Stimulated activated CD8-positive, alpha-beta memory T cell treated with anti-CD3 and anti-CD28 coated beads, Interleukin-7, amount 100 ng/mL, for 1 hour (primary cell): ENCODE measurements at regions not wholly inside any gene's neighbourhood (a gene's known extent, or its start where the extent isn't known, plus 50 kb on each side); places are given as distances from the start of the nearest gene placed in this dataset.
"Not testable (repeated sequence)": the region's sequence is repeated elsewhere in the genome, so short reads cannot be mapped to it uniquely, and the experiment has no call there.

Experiments used
- DNase-seq, 2 donors: peaks; one replicate each; pipeline ENCODE4 v3.0.0-alpha.2; 2020; ENCODE audit warnings: low read depth in 2 of 2

DNA sequence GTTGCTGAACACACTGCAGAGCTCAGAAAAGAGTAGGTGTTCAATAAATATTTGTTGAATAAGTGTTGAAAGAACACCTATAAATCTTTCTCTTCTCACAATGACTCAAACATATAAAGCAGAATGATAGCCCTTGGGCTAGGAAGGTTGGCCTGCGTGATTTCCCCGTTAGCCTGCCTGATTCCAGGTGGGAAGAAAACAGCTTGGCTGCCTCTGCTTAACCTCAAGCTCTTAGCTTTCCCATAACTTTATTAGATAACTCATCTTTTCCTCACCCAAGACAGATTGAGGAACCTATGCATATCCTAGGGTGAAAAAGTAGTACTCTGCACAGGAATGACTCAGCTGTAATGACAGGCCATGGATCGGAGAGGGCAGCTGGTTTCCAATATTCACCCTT lies 300.3 kb upstream of the ID4 start:
- no peak for DNase-seq

GRCh38 chr6:19538096-19538495 lies 299.1 kb upstream of the ID4 start:
- no peak for DNase-seq

DNA sequence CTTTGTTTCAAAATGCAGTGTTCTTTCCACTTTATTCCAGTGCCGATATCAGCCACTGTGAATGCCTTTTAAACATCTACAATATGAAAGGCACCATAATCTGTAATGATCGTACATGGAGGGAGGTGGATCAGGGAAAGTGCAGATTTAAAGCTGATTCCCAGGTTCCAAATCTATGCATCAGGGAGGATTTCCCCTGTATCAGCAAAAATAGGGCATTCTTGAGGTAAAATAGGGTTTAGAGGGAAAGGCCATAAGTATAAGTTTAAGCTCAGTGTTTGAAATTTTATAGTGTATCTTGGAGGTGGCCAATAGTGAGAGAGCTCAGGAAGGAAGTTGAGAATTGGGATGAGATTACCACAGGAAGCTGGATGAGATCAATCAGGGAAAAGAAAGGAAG lies 289.7 kb upstream of the ID4 start:
- no peak for DNase-seq

GRCh38 chr6:19549109-19549508 lies 288.1 kb upstream of the ID4 start:
- no peak for DNase-seq

GRCh38 chr6:19550380-19550779 lies 286.8 kb upstream of the ID4 start:
- DNase-seq = no peak

GRCh38 chr6:19551611-19552010 lies 285.6 kb upstream of the ID4 start:
- DNase-seq = no peak

- DNase-seq = no peak
Observed at GRCh38 chr6:19552076-19552475, 285.1 kb upstream of the ID4 start.

GRCh38 chr6:19552588-19552987 lies 284.6 kb upstream of the ID4 start:
- no peak for DNase-seq

DNA sequence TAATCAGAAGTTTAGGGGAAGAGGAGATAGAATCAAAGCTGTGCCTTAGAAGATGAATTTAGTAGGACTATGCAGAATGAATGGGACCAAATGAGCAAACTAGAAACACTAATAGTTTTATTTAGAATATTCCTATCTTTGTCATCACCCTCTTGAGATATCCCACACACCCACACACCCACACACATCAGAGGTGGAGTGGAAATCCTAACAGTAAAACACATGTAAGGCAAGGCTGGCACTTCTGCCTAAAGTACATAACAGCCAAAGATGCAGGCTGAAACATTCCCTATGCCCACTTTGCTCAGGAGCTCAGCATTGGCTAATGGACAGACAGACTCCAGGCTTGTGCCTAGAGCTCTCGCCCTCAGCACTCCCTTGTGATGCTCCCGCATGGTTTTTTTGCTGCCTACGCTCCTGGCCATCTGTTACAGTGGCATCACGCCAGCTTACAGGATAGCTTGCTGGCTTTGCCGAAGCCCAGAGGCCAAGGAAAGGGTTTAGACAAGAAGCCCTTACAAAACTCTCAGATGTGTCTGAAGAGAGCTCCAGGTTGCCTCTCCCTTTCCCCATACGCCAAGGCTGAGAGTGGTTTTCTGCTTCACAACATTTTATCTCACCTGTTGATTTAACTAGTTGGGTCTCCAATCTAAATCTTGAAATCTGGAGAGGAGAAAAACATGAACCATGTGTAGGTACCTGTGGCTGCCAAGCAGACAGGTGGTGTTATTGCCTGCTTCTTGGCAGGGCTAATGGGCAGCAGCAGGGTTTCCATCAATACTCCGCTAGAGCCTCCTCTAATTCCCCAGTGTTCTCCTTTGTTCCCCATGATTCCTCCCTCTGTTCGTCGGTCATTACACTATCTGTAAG lies 282.6 kb upstream of the ID4 start:
- no peak for DNase-seq

- DNase-seq = no peak
Observed at GRCh38 chr6:19557191-19557590, 280.0 kb upstream of the ID4 start.

DNA sequence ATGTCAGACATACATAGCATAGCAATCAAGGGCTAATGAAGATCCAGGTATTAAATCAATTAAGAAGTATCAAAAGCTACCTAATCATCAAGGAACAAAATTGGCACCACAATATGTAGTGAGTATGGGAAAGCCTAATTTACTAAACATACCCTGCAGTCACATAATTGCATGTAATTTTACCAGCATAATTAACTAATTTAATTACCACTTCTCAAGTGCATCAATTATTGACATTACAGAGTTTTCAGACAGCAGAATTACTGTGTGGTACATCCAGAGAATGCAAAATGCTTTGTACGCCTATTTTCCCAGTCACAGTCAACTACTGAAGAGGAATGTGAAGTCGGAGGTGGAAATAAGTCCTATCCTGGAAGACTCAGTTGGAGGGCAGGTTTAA lies 279.0 kb upstream of the ID4 start:
- no peak for DNase-seq

DNA sequence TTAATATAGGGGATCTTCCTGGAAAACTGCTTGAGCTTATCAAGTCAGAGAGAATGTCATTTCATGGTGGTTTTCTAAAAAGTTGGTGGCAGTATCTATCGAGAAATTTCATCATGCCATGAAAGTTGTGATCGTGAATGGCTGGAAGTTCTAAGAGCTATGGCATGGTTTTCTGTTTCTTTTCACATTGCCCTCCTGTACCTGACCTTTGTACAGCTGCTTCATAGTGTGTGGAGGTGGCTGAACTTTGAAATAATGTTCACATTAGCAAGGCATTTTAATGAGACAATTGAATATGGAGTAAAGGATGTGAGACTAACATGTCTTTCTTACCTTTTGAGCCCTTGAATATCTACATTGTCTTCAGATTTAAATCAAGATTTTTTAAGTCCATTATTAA lies 278.2 kb upstream of the ID4 start:
- no peak for DNase-seq

- DNase-seq = no peak
Observed at GRCh38 chr6:19562468-19562867, 274.7 kb upstream of the ID4 start.

DNA sequence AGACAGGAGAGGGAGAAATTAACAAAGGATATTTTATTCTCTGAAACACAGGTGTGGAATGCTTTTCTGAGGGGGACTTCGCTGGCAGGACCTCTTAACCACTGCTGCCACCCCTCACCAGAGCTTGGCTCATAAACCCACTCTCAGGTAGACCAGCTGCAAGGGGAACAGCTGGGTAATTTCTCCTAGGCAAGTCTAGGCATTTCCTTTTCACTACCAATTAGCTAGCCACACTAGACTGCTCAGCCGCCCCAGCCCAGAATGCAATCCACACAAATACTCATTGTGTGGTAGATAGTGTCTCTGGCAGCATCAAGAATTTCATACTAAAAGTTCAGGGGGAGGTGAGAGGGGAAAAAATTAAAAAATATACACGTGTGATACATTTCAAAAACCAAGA lies 267.6 kb upstream of the ID4 start:
- no peak for DNase-seq

DNA sequence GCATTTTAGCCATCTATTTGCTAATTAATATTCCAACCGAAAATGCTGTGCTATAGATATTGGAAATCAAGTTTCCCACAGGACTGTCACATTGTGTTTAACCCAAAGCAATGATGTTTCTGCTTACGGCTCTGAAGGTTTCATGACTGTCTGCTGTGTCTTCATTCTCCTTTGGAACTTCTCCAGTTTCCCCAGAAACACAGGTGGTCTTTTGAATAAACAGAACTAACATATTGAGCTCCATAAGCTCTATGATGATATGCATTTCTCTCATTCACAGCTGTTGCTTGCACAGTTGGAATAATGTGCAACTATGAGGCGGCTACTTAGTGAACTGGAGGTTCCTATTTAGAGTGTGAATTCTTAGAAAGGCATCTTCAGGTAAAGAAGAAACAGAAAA lies 266.0 kb upstream of the ID4 start:
- DNase-seq = no peak

DNA sequence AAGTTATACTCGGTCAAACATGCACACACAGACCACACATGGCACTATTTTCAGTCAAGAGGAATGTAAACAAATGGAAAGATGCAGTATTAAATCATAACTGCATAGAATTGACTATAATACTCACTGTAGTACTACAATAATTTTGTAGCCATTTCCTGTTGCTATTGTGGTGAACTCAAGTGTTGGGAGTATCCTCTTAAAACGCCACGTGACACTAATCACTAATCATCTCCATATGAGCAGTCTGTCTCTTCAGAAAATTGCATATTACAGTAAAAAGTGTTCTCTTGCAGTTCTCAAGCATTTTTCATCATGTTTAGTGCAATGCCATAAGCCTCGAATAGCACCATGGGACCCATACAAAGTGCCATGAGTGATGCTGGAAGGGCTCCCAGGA lies 258.7 kb upstream of the ID4 start:
- DNase-seq = no peak

- DNase-seq = not testable (repeated sequence)
Observed at GRCh38 chr6:19584207-19584606, 253.0 kb upstream of the ID4 start.

GRCh38 chr6:19587238-19587942 lies 249.8 kb upstream of the ID4 start:
- DNase-seq = no peak

GRCh38 chr6:19590501-19591131 lies 246.6 kb upstream of the ID4 start:
- no peak for DNase-seq

- DNase-seq = no peak
Observed at GRCh38 chr6:19597809-19598320, 239.3 kb upstream of the ID4 start.

DNA sequence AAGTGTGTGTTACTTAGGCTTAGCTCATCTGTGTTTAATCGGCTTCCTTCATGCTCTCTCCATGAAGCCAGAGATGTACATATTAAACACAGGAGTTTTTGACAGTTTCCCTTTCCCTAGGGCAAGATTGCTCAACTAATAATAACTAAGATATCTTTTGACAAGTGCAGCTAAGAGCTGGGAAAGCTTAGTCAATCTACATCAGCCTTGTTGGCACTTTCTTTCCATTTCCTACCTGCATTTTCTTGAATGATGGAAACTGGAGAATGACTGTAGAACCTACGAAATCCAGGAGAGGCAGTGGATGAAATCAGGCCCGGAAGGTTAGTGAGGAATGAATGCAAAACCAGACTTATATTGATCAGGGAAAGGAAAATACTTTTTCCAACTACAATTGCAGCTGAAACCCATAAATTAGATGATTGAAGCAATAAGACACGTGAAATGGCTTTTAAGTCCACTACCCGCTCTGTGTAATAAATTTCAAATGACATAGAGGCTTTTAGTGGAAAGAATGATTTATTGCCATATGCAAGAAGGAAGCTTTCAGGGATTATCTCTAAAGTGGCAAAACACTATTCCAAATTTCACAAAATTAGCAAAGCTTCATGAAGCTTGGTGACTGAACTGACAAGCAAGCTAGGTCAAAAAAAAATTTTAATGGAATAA lies 237.2 kb upstream of the ID4 start:
- DNase-seq = no peak

DNA sequence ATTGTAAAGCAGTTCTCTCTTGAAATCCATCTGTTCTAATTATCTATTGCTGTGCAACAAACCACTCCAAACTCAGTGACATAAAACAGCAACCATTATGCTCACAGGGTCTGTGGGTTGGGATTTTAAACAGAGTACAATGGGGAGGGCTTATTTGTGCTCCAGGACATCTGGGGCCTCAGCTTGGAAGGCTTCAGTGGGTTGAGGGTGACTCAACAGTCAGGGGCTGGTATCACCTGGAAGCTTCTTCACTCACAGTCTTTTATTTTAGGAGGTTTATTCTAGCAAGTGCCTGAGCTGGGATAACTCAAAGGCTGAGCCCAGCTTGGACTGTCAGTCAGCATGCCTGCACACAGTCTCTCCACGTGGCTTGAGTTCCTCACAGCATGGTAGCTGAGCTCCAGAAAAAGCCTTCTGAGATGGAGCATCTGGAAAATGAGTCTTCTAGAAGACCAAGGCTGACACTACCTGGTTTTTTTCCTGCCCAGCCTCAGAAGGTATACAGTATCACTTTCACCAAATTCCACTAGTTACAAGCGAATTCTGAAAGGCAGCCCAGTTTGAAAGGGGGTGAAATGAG lies 234.6 kb upstream of the ID4 start:
- no peak for DNase-seq
